HCT116 (cell line): ENCODE measurements at regions not wholly inside any gene's neighbourhood (a gene's known extent, or its start where the extent isn't known, plus 50 kb on each side); places are given as distances from the start of the nearest gene placed in this dataset.

Source experiments
- CEBPB ChIP-seq: IDR thresholded peaks from 2 replicates; pipeline ENCODE4 v1.6.1; 2012; ENCODE audit warnings: low read depth
- EZH2 ChIP-seq: fragments of 200-600 bp; sonication (generic); IDR thresholded peaks from 2 replicates; pipeline ENCODE4 v1.6.1; 2017; ENCODE audit warnings: antibody characterized with exemption, mixed run types
- EZH2phosphoT487 ChIP-seq: fragments of 200-600 bp; IDR thresholded peaks from 2 replicates; pipeline ENCODE4 v1.6.1; 2018; ENCODE audit warnings: antibody characterized with exemption, borderline replicate concordance
- FOSL1 ChIP-seq: IDR thresholded peaks from 2 replicates; pipeline ENCODE4 v1.6.1; 2012; ENCODE audit warnings: low read depth
- POLR2A ChIP-seq: IDR thresholded peaks from 2 replicates; pipeline ENCODE4 v1.7.0; 2011; ENCODE audit warnings: borderline replicate concordance; ENCODE audit not compliant: insufficient read depth, insufficient read length; ENCODE audit errors: extremely low read depth
- POLR2AphosphoS5 ChIP-seq: IDR thresholded peaks from 2 replicates; pipeline ENCODE4 v1.6.1; 2011; ENCODE audit warnings: mild to moderate bottlenecking, low read depth, low read length, moderate library complexity
- RAD21 ChIP-seq: IDR thresholded peaks from 2 replicates; pipeline ENCODE4 v1.6.1; 2012; ENCODE audit warnings: low read depth, mild to moderate bottlenecking
- SIN3A ChIP-seq: IDR thresholded peaks from 2 replicates; pipeline ENCODE4 v1.6.1; 2012; ENCODE audit warnings: low read depth
- SP1 ChIP-seq: IDR thresholded peaks from 2 replicates; pipeline ENCODE4 v1.6.1; 2012; ENCODE audit warnings: low read depth
- TCF7L2 ChIP-seq: IDR thresholded peaks from 2 replicates; pipeline ENCODE4 v1.7.0; 2011; ENCODE audit warnings: borderline replicate concordance, inconsistent platforms; ENCODE audit not compliant: insufficient read depth, insufficient read length; ENCODE audit errors: extremely low read depth
- YY1 ChIP-seq: IDR thresholded peaks from 2 replicates; pipeline ENCODE4 v1.6.1; 2011; ENCODE audit warnings: low read length, low read depth, moderate library complexity, mild to moderate bottlenecking; ENCODE audit not compliant: insufficient replicate concordance; ENCODE audit errors: extremely low read depth
- ZNF274 ChIP-seq: fragments of 200-500 bp; sonication (Bioruptor generic); IDR thresholded peaks from 2 replicates; pipeline ENCODE4 v1.6.1; 2014; ENCODE audit warnings: mild to moderate bottlenecking, low read depth, low read length, inconsistent platforms
- TF ChIP-seq, protein P1 (sequence below), 3 experiments: fragments of 200-600 bp in 1 of 3; sonication (generic) in 1 of 3; IDR thresholded peaks in 2 of 3; conservative IDR thresholded peaks in 1 of 3; 2 replicates each; pipeline ENCODE4 v1.5.1; 2012 to 2017; ENCODE audit warnings: low read depth in 2 of 3, low read length in 2 of 3, antibody characterized with exemption in 1 of 3, borderline replicate concordance in 1 of 3, control low read depth in 1 of 3, mild to moderate bottlenecking in 1 of 3, mixed read lengths in 1 of 3, mixed run types in 1 of 3, moderate library complexity in 1 of 3; ENCODE audit not compliant: insufficient read depth in 1 of 3
- TF ChIP-seq, protein P2 (sequence below): IDR thresholded peaks from 2 replicates; pipeline ENCODE4 v1.6.1; 2012

- TF ChIP-seq POLR2A (no peak), RAD21 (no peak), ZNF274 (no peak), SIN3A (no peak), EZH2 (no peak), EZH2phosphoT487 (no peak), YY1 (no peak), POLR2AphosphoS5 (no peak), SP1 (no peak), TCF7L2 (no peak), CEBPB (no peak), FOSL1 (no peak)
- TF ChIP-seq, protein P1, sequence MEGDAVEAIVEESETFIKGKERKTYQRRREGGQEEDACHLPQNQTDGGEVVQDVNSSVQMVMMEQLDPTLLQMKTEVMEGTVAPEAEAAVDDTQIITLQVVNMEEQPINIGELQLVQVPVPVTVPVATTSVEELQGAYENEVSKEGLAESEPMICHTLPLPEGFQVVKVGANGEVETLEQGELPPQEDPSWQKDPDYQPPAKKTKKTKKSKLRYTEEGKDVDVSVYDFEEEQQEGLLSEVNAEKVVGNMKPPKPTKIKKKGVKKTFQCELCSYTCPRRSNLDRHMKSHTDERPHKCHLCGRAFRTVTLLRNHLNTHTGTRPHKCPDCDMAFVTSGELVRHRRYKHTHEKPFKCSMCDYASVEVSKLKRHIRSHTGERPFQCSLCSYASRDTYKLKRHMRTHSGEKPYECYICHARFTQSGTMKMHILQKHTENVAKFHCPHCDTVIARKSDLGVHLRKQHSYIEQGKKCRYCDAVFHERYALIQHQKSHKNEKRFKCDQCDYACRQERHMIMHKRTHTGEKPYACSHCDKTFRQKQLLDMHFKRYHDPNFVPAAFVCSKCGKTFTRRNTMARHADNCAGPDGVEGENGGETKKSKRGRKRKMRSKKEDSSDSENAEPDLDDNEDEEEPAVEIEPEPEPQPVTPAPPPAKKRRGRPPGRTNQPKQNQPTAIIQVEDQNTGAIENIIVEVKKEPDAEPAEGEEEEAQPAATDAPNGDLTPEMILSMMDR (IDR thresholded peaks at IDR 0.05 in 2 of 3, conservative IDR thresholded peaks at IDR 0.05 in 1 of 3; ENCODE audit: borderline replicate concordance in 1 of 3, insufficient read depth in 1 of 3, low read depth in 2 of 3, low read length in 2 of 3), result no peak
- TF ChIP-seq, protein P2, sequence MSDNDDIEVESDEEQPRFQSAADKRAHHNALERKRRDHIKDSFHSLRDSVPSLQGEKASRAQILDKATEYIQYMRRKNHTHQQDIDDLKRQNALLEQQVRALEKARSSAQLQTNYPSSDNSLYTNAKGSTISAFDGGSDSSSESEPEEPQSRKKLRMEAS, result no peak
Measured at GRCh38 chr1:229150518-229150917, 120.4 kb upstream of the RAB4A start.
